AG04449 (cell line): ENCODE measurements at regions not wholly inside any gene's neighbourhood (a gene's known extent, or its start where the extent isn't known, plus 50 kb on each side); places are given as distances from the start of the nearest gene placed in this dataset.

Experiments
- CTCF ChIA-PET: fragments of 350-600 bp; formaldehyde crosslinking; extraction: SDS; loops from one replicate; lab custom pipeline; 2021; ENCODE audit warnings: antibody characterized with exemption; lab: Yijun Ruan, JAX
- POLR2A ChIA-PET: fragments of 400-600, 350-600 bp; formaldehyde crosslinking; extraction: SDS; loops from one replicate; lab custom pipeline; 2020; ENCODE audit warnings: antibody characterized with exemption, inconsistent platforms; lab: Yijun Ruan, JAX
- DNase-seq: peaks from one replicate; pipeline ENCODE4 v3.0.0-alpha.2; 2010; ENCODE audit warnings: low read depth, low spot score
- H3K4me3 ChIP-seq: 2 replicates; pipeline ENCODE4 v1.5.1; 2011; ENCODE audit warnings: low read depth, mild to moderate bottlenecking, control low read depth, low read length
- TF ChIP-seq, protein P1 (sequence below): IDR thresholded peaks from one replicate; pipeline ENCODE4 v1.5.1; 2011; ENCODE audit warnings: mild to moderate bottlenecking, moderate library complexity, low read length, control low read depth, inconsistent platforms; ENCODE audit not compliant: insufficient read depth; ENCODE audit errors: missing control alignments

GRCh38 chr12:91380631-91381030 lies 198.0 kb upstream of the DCN start:
- TF ChIP-seq, protein P1, sequence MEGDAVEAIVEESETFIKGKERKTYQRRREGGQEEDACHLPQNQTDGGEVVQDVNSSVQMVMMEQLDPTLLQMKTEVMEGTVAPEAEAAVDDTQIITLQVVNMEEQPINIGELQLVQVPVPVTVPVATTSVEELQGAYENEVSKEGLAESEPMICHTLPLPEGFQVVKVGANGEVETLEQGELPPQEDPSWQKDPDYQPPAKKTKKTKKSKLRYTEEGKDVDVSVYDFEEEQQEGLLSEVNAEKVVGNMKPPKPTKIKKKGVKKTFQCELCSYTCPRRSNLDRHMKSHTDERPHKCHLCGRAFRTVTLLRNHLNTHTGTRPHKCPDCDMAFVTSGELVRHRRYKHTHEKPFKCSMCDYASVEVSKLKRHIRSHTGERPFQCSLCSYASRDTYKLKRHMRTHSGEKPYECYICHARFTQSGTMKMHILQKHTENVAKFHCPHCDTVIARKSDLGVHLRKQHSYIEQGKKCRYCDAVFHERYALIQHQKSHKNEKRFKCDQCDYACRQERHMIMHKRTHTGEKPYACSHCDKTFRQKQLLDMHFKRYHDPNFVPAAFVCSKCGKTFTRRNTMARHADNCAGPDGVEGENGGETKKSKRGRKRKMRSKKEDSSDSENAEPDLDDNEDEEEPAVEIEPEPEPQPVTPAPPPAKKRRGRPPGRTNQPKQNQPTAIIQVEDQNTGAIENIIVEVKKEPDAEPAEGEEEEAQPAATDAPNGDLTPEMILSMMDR: no peak
- no peak overlapping the region for H3K4me3 ChIP-seq
- CTCF ChIA-PET: interaction anchor here (1.1 to 4.3 kb wide), 15 partner anchors 11 to 1267 kb away, joined by 3 to 72 read pairs (median 20); no protein-coding TSS in a partner anchor
- DNase-seq: no peak
- POLR2A ChIA-PET: interaction anchor here (2.4 kb wide), 1 partner anchor 764 kb away, joined by 43 read pairs; the partner anchor contains the start of gene BTG1

DNA sequence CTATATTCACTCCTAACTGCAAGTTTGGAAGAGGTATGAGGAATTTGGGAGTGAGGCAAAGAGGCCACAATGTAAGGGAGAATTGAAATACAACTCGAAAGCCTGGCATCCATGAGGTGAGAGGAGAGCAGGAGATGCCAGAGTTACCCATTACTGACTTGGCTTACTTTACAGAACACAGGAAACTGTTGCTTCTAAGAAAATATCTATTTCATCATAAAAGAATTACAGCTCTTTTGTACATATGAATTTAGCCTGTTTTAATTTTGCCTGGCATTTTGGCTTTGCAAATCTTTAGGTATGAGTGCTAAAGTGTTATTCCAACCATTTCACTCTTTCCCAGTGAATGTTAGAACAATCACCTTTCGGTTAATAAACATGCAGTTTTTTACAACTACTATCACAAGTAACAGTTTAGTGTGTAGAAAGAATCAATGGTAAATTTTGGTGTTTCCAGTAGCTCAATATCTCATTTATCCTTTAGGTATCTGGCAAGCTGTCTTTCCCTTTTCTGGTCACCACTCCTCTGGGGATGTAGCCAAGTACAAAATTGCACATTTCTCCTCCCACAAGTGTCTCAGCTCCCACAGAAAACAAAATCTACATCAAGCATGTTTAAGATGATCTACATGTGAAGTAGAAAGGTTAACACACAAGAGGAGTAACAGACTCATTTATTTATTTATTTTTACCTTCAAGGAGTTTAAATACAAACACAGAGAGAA lies 196.6 kb upstream of the DCN start:
- POLR2A ChIA-PET: no interaction called here
- TF ChIP-seq, protein P1: no peak
- CTCF ChIA-PET: interaction anchor here (1.3 to 2.4 kb wide), 5 partner anchors 9 to 1271 kb away, joined by 3 to 8 read pairs (median 5); no protein-coding TSS in a partner anchor
- no peak for DNase-seq
- H3K4me3 ChIP-seq: no peak overlapping the region

GRCh38 chr12:91377436-91377835 lies 194.8 kb upstream of the DCN start:
- ChIA-PET POLR2A (interaction anchor here (0.6 kb wide), 1 partner anchor 1967 kb away, joined by 4 read pairs; no protein-coding TSS in a partner anchor), CTCF (interaction anchor here (1.5 to 2.4 kb wide), 2 partner anchors 9 to 416 kb away, joined by 3 to 8 read pairs; no protein-coding TSS in a partner anchor)
- DNase-seq: no peak
- no peak overlapping the region for H3K4me3 ChIP-seq
- TF ChIP-seq, protein P1: no peak

GRCh38 chr12:91373086-91373485 lies 190.5 kb upstream of the DCN start:
- ChIA-PET POLR2A (no interaction called here), CTCF (interaction anchor here (3.7 kb wide), 1 partner anchor 9 kb away, joined by 23 read pairs; no protein-coding TSS in a partner anchor)
- DNase-seq: no peak
- TF ChIP-seq, protein P1: no peak
- H3K4me3 ChIP-seq: no peak overlapping the region

- ChIA-PET POLR2A (no interaction called here), CTCF (interaction anchor here (0.7 to 1.9 kb wide), 8 partner anchors 8 to 1279 kb away, joined by 3 to 13 read pairs (median 4); no protein-coding TSS in a partner anchor)
- DNase-seq: no peak
- no peak overlapping the region for H3K4me3 ChIP-seq
- TF ChIP-seq, protein P1: no peak
These were observed 187.7 kb upstream of the DCN start for GRCh38 chr12:91370086-91370868.

GRCh38 chr12:91368613-91369012 lies 186.0 kb upstream of the DCN start:
- ChIA-PET POLR2A (no interaction called here), CTCF (interaction anchor here (0.7 to 1.6 kb wide), 4 partner anchors 10 to 424 kb away, joined by 3 to 8 read pairs (median 3); no protein-coding TSS in a partner anchor)
- no peak overlapping the region for H3K4me3 ChIP-seq
- TF ChIP-seq, protein P1: no peak
- no peak for DNase-seq
